Adipocyte (in vitro differentiated cells): ENCODE measurements at regions not wholly inside any gene's neighbourhood (a gene's known extent, or its start where the extent isn't known, plus 50 kb on each side); places are given as distances from the start of the nearest gene placed in this dataset.
A peak's percentile ranks its signal among the peaks of the same experiment; 100 is the strongest.

Source experiments
- DNase-seq: peaks from one replicate; pipeline ENCODE4 v3.0.0-alpha.2; 2015; ENCODE audit warnings: low read depth
- H3K27me3 ChIP-seq: replicated peaks from 2 replicates; pipeline ENCODE4 v1.7.0; 2013; ENCODE audit warnings: mild to moderate bottlenecking, low read length, moderate library complexity; ENCODE audit not compliant: control insufficient read depth, insufficient read depth
- H3K36me3 ChIP-seq: 2 replicates; pipeline ENCODE4 v1.7.0; 2013; ENCODE audit warnings: low read length, mild to moderate bottlenecking, moderate library complexity; ENCODE audit not compliant: control insufficient read depth, insufficient read depth, severe bottlenecking
- H3K4me1 ChIP-seq: 2 replicates; pipeline ENCODE4 v1.7.0; 2013; ENCODE audit warnings: mild to moderate bottlenecking, low read length, moderate library complexity; ENCODE audit not compliant: control insufficient read depth, insufficient read depth
- H3K4me3 ChIP-seq: 2 replicates; pipeline ENCODE4 v1.7.0; 2013; ENCODE audit warnings: mild to moderate bottlenecking, low read length, moderate library complexity
- H3K9ac ChIP-seq: 2 replicates; pipeline ENCODE4 v1.7.0; 2013; ENCODE audit warnings: mild to moderate bottlenecking, low read length, moderate library complexity
- H3K9me3 ChIP-seq: 2 replicates; pipeline ENCODE4 v1.7.0; 2013; ENCODE audit warnings: mild to moderate bottlenecking, low read length, moderate library complexity; ENCODE audit not compliant: control insufficient read depth

DNA sequence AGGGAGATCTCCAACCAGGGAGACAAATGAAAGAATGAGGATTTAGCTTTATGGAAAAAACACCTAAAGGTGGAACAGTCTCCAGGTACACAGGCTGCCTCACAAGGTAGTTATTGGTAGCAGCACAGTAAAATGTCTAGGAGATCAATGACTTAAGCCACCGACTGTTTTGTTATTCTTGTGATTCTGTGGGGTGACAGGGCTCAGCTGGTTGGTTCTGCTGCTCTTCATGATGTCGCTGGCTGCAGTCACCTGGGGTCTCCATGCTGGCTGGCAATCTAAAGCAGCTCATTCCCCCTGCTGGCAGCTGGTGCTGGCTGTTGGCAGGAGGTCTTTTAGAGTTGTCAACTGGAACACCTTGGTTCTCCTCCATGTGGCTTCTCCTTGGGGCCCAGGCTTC, 69.2 kb downstream of the FOXL1 start:
- DNase-seq = no peak
- H3K9ac ChIP-seq = no peak overlapping the region
- H3K36me3 ChIP-seq = no peaks in the 10 kb centered on the region
- H3K27me3 ChIP-seq = peaks cover 15% of the 10 kb centered on the region
- H3K4me3 ChIP-seq = no peak overlapping the region
- peaks cover 16% of the 10 kb centered on the region for H3K9me3 ChIP-seq
- no peaks in the 10 kb centered on the region for H3K4me1 ChIP-seq

DNA sequence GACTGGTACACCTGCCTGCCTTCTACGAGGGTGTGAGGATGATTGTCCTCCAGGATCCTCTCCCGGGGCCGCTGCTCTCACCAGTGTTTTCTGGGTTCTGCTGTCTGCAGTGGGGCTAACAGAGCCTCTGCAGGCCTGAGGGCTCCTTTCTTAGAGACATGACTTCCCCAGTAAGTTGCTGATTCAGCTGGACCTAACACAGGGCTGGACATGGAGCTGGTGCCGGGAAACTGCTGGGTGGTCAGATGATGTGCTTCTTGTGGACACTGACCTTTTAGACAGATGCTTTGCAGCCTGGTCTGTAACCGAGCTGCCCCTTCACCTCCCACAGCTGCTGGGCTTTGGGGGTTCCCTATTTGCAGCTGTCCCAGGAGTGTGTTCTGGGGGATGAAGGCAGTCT, 71.5 kb downstream of the FOXL1 start:
- no peaks in the 10 kb centered on the region for H3K36me3 ChIP-seq
- H3K4me1 ChIP-seq = peaks cover 12% of the 10 kb centered on the region
- peaks cover 16% of the 10 kb centered on the region for H3K9me3 ChIP-seq
- no peak overlapping the region for H3K4me3 ChIP-seq
- no peak overlapping the region for H3K9ac ChIP-seq
- DNase-seq = no peak
- H3K27me3 ChIP-seq = peaks cover 12% of the 10 kb centered on the region

DNA sequence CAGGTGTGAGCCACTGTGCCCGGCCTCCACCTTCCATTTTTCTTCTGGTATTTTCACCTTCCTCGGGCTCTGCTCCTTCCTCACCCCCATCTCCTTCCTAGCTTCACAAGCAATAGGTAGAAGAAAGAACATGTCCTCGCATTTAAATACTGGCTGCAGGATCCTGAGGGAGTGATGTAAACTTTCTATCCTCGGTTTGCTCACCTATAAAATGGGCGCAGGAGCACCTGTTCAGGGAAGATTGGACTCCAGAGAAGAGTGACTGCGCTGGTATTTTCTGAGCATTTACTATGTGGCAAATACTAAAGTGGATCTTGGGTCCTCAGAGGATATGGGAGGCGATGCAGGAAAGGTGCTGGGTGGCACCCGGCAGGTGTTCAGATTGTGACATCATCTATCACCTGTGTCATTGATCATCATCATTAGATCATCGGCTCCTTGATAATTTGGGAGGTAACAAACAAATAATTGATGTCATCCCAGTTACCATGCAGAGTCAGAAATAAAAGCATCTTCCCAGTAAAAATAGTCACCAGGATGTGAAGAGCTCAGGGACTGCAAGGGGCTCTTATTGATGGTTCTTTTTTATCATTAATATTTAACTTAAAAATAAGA, 72.8 kb downstream of the FOXL1 start:
- H3K36me3 ChIP-seq = no peaks in the 10 kb centered on the region
- no peak for DNase-seq

DNA sequence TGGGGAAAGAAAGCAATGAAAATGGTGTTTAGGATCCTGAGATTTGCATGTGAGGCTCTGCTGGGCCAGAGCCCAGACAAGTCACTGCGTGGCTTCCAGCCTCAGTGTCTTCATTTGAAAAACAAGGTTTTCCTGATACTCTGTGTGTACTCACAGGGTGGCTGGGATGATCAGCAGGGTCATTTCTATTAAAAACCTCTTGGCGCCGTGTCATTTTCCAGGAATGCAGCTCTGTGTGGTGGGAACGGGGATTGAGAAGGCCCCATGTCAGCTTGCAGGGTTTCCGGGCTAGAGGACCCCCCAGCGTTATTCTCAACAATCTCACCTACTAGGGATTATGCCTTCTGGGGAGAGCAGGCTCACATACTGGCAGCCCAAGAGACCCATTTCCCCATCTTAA, 73.5 kb downstream of the FOXL1 start:
- peaks cover 4% of the 10 kb centered on the region for H3K27me3 ChIP-seq
- DNase-seq = no peak
- no peaks in the 10 kb centered on the region for H3K36me3 ChIP-seq

More for the DNA sequence above, 72.8 kb downstream of the FOXL1 start:
- H3K9ac ChIP-seq = no peak overlapping the region
- H3K4me3 ChIP-seq = no peak overlapping the region
- peaks cover 5% of the 10 kb centered on the region for H3K27me3 ChIP-seq
- H3K4me1 ChIP-seq = peaks cover 12% of the 10 kb centered on the region
- peaks cover 16% of the 10 kb centered on the region for H3K9me3 ChIP-seq

DNA sequence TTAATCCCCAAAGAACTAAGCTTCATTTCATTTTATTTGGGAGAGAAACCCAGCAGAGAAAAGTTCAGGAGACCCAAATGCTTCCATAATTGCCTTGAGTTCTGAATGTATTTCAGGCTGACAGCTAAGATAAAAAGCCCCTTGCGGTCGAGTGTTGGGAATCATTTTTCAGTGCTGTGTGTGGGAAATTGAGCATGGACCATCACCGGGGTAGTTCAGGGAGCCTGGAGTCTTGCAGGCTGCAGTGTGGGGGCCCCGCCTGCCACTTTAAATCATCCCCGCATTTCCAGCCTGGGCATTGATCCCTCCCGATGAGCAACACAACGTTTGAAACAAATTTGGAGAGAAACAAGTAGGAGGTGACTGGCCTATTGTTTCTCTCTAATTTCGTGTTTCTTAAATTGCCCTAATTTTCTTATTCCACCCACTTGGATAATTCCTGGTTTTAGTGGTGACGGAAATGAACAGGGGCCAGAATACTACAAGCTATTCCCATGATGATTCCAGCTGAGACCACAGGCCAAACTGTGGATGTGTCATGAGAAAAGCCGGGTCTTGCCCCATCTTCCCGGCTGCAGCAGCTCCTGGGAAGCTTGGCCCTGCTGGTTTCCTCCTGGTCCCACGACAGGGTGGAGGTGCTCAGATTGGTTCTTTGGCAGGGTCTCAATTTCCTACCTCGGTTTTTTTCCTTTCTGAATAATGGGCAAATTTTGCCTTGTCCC, 75.1 kb downstream of the FOXL1 start:
- Histone ChIP-seq H3K9ac (no peak overlapping the region), H3K36me3 (no peaks in the 10 kb centered on the region), H3K4me1 (peaks cover 12% of the 10 kb centered on the region), H3K27me3 (peaks cover under 1% of the 10 kb centered on the region), H3K9me3 (no peaks in the 10 kb centered on the region), H3K4me3 (no peak overlapping the region)
- DNase-seq = no peak

More for the DNA sequence above, 73.5 kb downstream of the FOXL1 start:
- Histone ChIP-seq H3K4me1 (peaks cover 12% of the 10 kb centered on the region), H3K9me3 (peaks cover 14% of the 10 kb centered on the region), H3K4me3 (no peak overlapping the region), H3K9ac (no peak overlapping the region)

DNA sequence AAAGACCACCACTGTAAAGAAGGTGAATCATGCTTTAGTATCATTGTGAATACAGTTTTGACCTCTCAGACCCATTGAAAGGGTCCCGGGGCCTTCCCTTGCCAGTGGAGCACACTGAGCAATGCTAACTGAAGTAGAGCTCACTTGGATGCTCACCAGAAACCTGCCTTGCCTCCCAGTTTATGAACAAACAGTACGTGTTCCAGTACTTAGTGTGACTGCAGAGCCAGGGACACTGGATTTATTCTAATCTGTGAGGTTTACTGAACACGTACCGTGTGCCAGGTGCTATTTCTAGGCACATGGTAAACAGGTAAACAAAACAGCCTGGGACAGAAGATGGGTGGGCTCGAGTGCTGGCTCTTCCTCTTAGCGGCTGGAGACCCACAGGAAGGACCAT, 79.6 kb downstream of the FOXL1 start:
- Histone ChIP-seq H3K4me3 (no peak overlapping the region), H3K9me3 (peaks cover 3% of the 10 kb centered on the region), H3K27me3 (no peaks in the 10 kb centered on the region), H3K36me3 (no peaks in the 10 kb centered on the region), H3K9ac (no peak overlapping the region), H3K4me1 (peaks cover 28% of the 10 kb centered on the region)
- DNase-seq = no peak

DNA sequence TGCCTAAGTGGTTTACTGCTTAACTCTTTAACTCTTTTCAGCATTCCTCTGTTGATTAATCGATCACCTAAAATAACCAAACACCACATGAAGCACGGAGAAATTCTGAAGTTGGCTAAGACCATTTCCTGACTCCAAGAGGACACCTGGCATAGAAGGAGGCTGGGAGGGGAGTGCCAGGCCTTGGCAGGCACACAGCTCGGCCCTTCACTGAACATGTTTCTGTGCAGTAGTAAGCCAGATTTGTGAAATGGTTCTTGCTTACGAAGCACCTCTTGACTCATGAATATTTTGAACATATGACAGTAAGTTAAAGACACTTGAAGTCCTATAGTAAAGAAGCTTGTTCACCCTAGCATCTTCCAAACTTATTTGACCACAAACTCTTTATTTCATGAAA, 82.3 kb downstream of the FOXL1 start:
- peaks cover 40% of the 10 kb centered on the region for H3K4me1 ChIP-seq

DNA sequence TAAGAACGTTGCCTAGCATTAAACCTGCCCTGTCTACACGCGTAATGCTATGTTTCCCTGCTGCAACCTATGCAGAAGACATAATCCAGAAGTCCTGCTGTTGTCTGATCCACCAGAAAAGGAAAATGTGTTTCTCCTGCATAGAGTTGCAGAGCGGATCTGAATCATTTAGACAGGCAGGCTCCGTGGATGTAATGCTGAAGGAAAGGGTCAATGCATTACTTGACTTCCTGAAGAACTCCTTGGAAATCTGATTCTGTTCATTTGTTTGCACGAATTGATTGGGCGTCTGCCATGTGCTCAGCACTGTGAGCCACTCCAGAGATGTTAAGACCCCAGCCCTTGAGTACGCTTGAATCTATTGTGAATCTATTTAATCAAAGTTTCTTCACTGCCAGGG, 83.4 kb downstream of the FOXL1 start:
- H3K4me3 ChIP-seq = no peak overlapping the region
- no peak overlapping the region for H3K9ac ChIP-seq
- no peaks in the 10 kb centered on the region for H3K36me3 ChIP-seq
- H3K27me3 ChIP-seq = no peaks in the 10 kb centered on the region
- H3K9me3 ChIP-seq = peaks cover 3% of the 10 kb centered on the region
- H3K4me1 ChIP-seq = peaks cover 43% of the 10 kb centered on the region
- peak; percentile 58 for DNase-seq

More for the DNA sequence above, 82.3 kb downstream of the FOXL1 start:
- H3K9ac ChIP-seq = no peak overlapping the region
- DNase-seq = no peak
- peaks cover 3% of the 10 kb centered on the region for H3K9me3 ChIP-seq
- no peaks in the 10 kb centered on the region for H3K36me3 ChIP-seq
- no peak overlapping the region for H3K4me3 ChIP-seq
- no peaks in the 10 kb centered on the region for H3K27me3 ChIP-seq

DNA sequence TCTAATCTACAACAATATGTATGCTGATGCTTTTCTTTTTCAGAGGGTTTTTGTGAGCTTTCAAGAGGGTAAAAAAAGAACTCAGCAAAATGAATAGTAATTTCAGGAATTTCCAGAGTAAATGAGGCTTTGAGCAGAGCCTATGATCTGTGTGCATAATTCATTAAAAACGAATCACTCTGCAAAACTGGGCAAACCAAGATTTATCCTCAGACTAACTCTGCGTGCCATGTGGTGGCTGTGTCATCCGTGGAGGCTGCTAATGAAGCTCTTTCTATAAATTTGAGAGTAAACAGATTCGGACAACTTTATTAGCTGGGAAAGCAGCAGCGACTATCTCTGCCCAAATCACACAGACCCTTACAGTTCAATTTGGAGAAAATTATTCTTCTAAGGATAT, 83.8 kb downstream of the FOXL1 start:
- Histone ChIP-seq H3K27me3 (no peaks in the 10 kb centered on the region), H3K4me1 (peaks cover 48% of the 10 kb centered on the region), H3K9me3 (peaks cover 3% of the 10 kb centered on the region), H3K4me3 (no peak overlapping the region), H3K9ac (no peak overlapping the region), H3K36me3 (no peaks in the 10 kb centered on the region)
- peak; percentile 50 for DNase-seq

DNA sequence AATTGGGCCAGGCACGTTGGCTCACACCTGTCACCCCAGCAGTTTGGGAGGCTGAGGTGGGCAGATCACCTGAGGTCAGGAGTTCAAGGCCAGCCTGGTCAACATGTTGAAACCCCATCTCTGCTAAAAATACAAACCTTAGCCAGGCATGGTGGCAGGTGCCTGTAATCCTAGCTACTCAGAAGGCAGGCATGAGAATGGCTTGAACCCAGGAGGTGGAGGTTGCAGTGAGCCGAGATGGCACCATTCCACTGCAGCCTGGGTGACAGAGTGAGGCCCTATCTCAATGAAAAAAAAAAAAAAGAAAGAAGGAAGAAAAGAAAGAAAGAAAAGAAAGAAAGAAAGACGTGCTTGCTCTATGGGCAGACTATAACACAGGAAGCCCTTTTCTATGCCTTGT, 84.4 kb downstream of the FOXL1 start:
- H3K9me3 ChIP-seq = peaks cover 3% of the 10 kb centered on the region
- no peaks in the 10 kb centered on the region for H3K36me3 ChIP-seq
- peaks cover 50% of the 10 kb centered on the region for H3K4me1 ChIP-seq
- H3K9ac ChIP-seq = no peak overlapping the region
- no peak overlapping the region for H3K4me3 ChIP-seq
- DNase-seq = no peak
- H3K27me3 ChIP-seq = no peaks in the 10 kb centered on the region

DNA sequence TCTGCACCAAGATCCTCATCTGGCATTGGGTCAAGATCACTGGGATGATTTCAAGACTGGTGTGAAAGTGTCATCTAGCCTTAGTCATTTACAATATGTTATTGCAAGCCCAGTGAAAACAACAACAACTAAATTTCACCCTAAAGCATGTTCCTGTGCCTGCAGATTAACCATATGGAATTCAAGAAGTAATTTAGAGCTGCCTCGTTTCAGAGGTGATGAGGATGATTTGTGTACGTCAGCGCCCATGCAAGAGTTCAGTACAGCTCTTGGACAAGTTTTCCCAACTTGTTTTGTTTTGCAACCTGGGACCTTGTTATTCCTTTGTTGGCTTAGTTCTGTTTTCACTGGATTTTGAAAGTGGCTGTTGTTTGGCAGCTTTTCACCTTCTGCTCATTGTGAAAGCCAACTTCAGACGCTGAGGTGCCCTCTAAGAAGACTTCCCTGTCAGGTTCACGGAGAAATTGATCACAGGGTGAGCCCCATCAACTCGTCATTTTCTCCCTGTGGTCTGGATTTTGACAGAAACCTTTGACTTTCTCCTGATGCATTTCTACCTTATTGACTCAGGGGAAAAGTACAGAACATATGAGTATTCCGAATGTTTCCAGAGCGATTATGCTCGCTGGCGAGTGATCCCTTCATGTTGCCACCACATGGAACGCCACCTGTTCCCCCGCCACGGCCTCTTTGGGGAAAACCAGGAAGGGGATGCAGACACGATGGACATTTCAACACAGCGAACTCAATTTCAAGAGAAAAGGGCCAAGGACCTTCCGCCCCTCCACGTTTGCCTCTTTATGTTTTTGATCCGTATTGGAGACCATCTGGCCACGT, 85.6 kb downstream of the FOXL1 start:
- Histone ChIP-seq H3K9me3 (peaks cover 3% of the 10 kb centered on the region), H3K4me3 (peak overlapping the region; percentile 48), H3K4me1 (peaks cover 50% of the 10 kb centered on the region), H3K27me3 (no peaks in the 10 kb centered on the region), H3K36me3 (no peaks in the 10 kb centered on the region), H3K9ac (peak overlapping the region; percentile 36)
- DNase-seq = peak; percentile 56
